Neural progenitor cell (in vitro differentiated cells): ENCODE measurements at regions not wholly inside any gene's neighbourhood (a gene's known extent, or its start where the extent isn't known, plus 50 kb on each side); places are given as distances from the start of the nearest gene placed in this dataset.

Source experiments
- DNase-seq: peaks from one replicate; pipeline ENCODE4 v3.0.0-alpha.2; 2016; ENCODE audit warnings: low spot score
- H2AFZ ChIP-seq: fragments of 200-600 bp; sonication (generic); replicated peaks from 2 replicates; pipeline ENCODE4 v1.6.1; 2016; ENCODE audit warnings: antibody characterized with exemption
- H3F3A ChIP-seq: fragments of 200-600 bp; sonication (generic); 2 replicates; pipeline ENCODE4 v1.6.1; 2016; ENCODE audit warnings: antibody characterized with exemption, low read depth
- H3K27ac ChIP-seq: fragments of 200-600 bp; sonication (generic); 2 replicates; pipeline ENCODE4 v1.5.1; 2016; ENCODE audit warnings: mild to moderate bottlenecking
- H3K27me3 ChIP-seq: fragments of 200-600 bp; sonication (generic); 2 replicates; pipeline ENCODE4 v1.6.1; 2016; ENCODE audit warnings: mild to moderate bottlenecking, moderate library complexity
- H3K36me3 ChIP-seq: fragments of 200-600 bp; sonication (generic); 2 replicates; pipeline ENCODE4 v1.5.1; 2016
- H3K4me1 ChIP-seq: fragments of 200-600 bp; sonication (generic); 2 replicates; pipeline ENCODE4 v1.6.1; 2016; ENCODE audit warnings: mixed run types
- H3K4me2 ChIP-seq: fragments of 200-600 bp; sonication (generic); 2 replicates; pipeline ENCODE4 v1.6.1; 2016
- H3K4me3 ChIP-seq: fragments of 200-600 bp; sonication (generic); 2 replicates; pipeline ENCODE4 v1.5.1; 2016
- H3K79me2 ChIP-seq: fragments of 200-600 bp; sonication (generic); 2 replicates; pipeline ENCODE4 v1.6.1; 2016; ENCODE audit warnings: low read depth
- H3K9ac ChIP-seq: fragments of 200-600 bp; sonication (generic); 2 replicates; pipeline ENCODE4 v1.6.1; 2016
- H3K9me3 ChIP-seq: fragments of 200-600 bp; sonication (generic); 2 replicates; pipeline ENCODE4 v1.5.1; 2016; ENCODE audit warnings: low read depth
- H4K20me1 ChIP-seq: fragments of 200-600 bp; sonication (generic); 2 replicates; pipeline ENCODE4 v1.6.1; 2016; ENCODE audit warnings: low read depth
- H3K27ac Mint-ChIP-seq: 3 replicates; pipeline ENCODE4 v1.8.0; 2021; ENCODE audit warnings: mixed read lengths
- H3K27me3 Mint-ChIP-seq: 2 replicates; pipeline ENCODE4 v1.8.0; 2022; ENCODE audit warnings: low read depth, mild to moderate bottlenecking, inconsistent platforms, moderate library complexity, mixed read lengths; ENCODE audit not compliant: insufficient read depth
- H3K36me3 Mint-ChIP-seq: 3 replicates; pipeline ENCODE4 v1.8.0; 2021; ENCODE audit warnings: mixed read lengths
- H3K4me1 Mint-ChIP-seq: 3 replicates; pipeline ENCODE4 v1.8.0; 2021; ENCODE audit warnings: mixed read lengths
- H3K4me3 Mint-ChIP-seq: 3 replicates; pipeline ENCODE4 v1.8.0; 2021; ENCODE audit warnings: mild to moderate bottlenecking, moderate library complexity, mixed read lengths
- H3K9me3 Mint-ChIP-seq: 3 replicates; pipeline ENCODE4 v1.8.0; 2020; ENCODE audit warnings: mixed read lengths
- EZH2 ChIP-seq: fragments of 200-600 bp; sonication (generic); IDR thresholded peaks from 2 replicates; pipeline ENCODE4 v1.6.1; 2017; ENCODE audit warnings: antibody characterized with exemption, mild to moderate bottlenecking, moderate library complexity
- EZH2phosphoT487 ChIP-seq: fragments of 200-600 bp; sonication (generic); IDR thresholded peaks from 2 replicates; pipeline ENCODE4 v1.6.1; 2017; ENCODE audit warnings: antibody characterized with exemption
- TF ChIP-seq, protein P1 (sequence below): fragments of 200-600 bp; sonication (generic); IDR thresholded peaks from 2 replicates; pipeline ENCODE4 v1.5.1; 2017; ENCODE audit warnings: antibody characterized with exemption, mild to moderate bottlenecking

DNA sequence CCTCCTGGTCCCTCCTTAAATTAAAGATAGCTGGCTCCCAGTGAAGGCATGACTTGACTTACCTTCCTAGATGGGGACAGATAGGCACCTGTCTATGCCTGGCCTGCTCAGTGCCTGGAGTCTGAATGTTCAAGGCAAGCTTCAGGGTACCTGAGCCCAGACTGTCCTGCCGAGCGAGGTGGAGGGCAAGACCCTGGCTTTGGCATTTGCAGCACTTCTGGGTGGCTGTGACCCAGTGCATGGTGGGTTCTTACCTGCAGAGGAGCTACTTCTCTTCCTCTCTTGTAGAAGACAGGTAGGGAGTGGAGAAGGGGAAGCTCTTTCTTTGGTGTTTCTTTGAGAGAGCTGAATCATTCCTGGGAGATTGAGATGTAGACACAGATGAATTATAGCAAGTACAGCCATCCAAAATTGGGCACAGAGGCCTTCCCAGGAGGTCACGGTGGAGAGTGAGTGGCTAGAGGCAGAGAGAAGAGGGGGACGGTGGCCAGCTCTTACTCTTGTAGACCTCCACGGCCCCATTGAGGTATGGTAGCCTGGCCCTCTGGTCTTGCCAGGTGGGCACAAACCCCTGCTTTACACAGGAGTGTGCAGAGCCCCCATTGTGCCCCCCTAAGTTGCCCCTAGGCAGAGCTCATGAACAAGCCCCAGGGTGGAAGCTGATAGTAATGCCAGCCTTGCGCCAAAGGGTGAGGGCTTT is 402.5 kb upstream of the TPM1 start:
- DNase-seq, result no peak
- Histone ChIP-seq H3K4me1 (peaks cover 8% of the 10 kb centered on the region), H3K9me3 (no peaks in the 10 kb centered on the region), H3K36me3 (no peaks in the 10 kb centered on the region), H4K20me1 (no peaks in the 10 kb centered on the region), H3K27me3 (no peaks in the 10 kb centered on the region), H3K79me2 (no peaks in the 10 kb centered on the region), H3K4me2 (no peak overlapping the region), H3K27ac (no peak overlapping the region), H3F3A (no peaks in the 10 kb centered on the region), H3K9ac (no peak overlapping the region), H2AFZ (no peak overlapping the region), H3K4me3 (no peak overlapping the region)
- no peaks in the 10 kb centered on the region for H3K9me3 Mint-ChIP-seq
- TF ChIP-seq EZH2, result no peak
- no peak for TF ChIP-seq EZH2phosphoT487
- TF ChIP-seq, protein P1, sequence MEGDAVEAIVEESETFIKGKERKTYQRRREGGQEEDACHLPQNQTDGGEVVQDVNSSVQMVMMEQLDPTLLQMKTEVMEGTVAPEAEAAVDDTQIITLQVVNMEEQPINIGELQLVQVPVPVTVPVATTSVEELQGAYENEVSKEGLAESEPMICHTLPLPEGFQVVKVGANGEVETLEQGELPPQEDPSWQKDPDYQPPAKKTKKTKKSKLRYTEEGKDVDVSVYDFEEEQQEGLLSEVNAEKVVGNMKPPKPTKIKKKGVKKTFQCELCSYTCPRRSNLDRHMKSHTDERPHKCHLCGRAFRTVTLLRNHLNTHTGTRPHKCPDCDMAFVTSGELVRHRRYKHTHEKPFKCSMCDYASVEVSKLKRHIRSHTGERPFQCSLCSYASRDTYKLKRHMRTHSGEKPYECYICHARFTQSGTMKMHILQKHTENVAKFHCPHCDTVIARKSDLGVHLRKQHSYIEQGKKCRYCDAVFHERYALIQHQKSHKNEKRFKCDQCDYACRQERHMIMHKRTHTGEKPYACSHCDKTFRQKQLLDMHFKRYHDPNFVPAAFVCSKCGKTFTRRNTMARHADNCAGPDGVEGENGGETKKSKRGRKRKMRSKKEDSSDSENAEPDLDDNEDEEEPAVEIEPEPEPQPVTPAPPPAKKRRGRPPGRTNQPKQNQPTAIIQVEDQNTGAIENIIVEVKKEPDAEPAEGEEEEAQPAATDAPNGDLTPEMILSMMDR, result no peak
- H3K4me3 Mint-ChIP-seq, result no peak overlapping the region
- no peak overlapping the region for H3K27ac Mint-ChIP-seq
- H3K36me3 Mint-ChIP-seq, result no peaks in the 10 kb centered on the region
- peaks cover 34% of the 10 kb centered on the region for H3K4me1 Mint-ChIP-seq
- no peaks in the 10 kb centered on the region for H3K27me3 Mint-ChIP-seq

DNA sequence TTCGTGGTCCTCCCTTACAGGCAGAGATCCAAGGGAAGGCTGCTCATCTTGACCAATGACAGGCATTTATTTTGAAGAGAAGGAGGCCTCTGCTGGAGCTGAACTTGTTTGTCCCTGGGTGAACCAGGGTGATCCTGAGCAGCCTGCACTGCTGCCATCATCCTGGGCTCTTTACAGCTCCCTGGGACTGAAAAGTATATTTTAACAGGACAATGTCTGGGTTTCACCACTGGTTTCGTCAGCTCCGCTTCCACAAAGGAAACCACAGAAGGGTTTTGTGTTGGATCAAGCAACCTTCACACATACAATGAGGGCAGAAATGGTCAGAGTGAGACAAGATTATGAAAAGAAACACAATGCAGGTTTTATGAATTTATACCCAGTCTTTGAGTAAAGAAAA is 400.7 kb upstream of the TPM1 start:
- Mint-ChIP-seq H3K36me3 (no peaks in the 10 kb centered on the region), H3K4me1 (peaks cover 30% of the 10 kb centered on the region), H3K27ac (peak overlapping the region; percentile 34), H3K4me3 (no peak overlapping the region), H3K9me3 (no peaks in the 10 kb centered on the region), H3K27me3 (no peaks in the 10 kb centered on the region)
- H3K4me3 ChIP-seq, result no peak overlapping the region
- no peak overlapping the region for H3K9ac ChIP-seq
- H3K4me1 ChIP-seq, result peaks cover 8% of the 10 kb centered on the region
- no peak overlapping the region for H3K27ac ChIP-seq
- H3K36me3 ChIP-seq, result no peaks in the 10 kb centered on the region
- no peaks in the 10 kb centered on the region for H3K9me3 ChIP-seq
- no peaks in the 10 kb centered on the region for H3K79me2 ChIP-seq
- TF ChIP-seq, protein P1, result no peak
- TF ChIP-seq EZH2phosphoT487, result no peak
- no peak for TF ChIP-seq EZH2
- no peaks in the 10 kb centered on the region for H4K20me1 ChIP-seq
- no peak overlapping the region for H2AFZ ChIP-seq
- no peak for DNase-seq
- H3F3A ChIP-seq, result no peaks in the 10 kb centered on the region
- H3K4me2 ChIP-seq, result no peak overlapping the region
- no peaks in the 10 kb centered on the region for H3K27me3 ChIP-seq

DNA sequence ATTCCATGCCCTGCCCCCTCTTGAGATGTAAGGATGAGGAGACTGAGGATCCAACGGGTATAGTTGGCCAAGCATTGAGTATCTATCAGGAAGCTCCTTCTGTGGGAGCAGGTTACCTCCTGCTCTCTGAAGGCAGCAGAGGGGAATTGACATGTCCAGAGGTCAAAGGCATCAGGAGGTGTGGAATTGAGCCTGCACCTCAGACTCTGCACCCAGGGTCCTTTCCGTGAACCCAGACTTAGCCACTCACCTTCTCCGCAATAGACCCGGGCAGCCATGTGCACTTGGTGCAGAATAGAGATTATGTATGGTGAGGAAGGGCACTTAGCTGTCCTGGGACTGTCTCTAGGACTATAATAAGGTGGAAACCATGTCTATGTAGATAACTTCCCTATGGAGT is 399.0 kb upstream of the TPM1 start:
- no peaks in the 10 kb centered on the region for H4K20me1 ChIP-seq
- no peak overlapping the region for H3K27ac Mint-ChIP-seq
- no peak overlapping the region for H3K9ac ChIP-seq
- H3K36me3 Mint-ChIP-seq, result peaks cover 2% of the 10 kb centered on the region
- no peaks in the 10 kb centered on the region for H3K27me3 ChIP-seq
- H3F3A ChIP-seq, result no peaks in the 10 kb centered on the region
- no peaks in the 10 kb centered on the region for H3K36me3 ChIP-seq
- no peak overlapping the region for H3K4me3 ChIP-seq
- H2AFZ ChIP-seq, result no peak overlapping the region
- H3K4me1 ChIP-seq, result peaks cover 8% of the 10 kb centered on the region
- DNase-seq, result no peak
- no peaks in the 10 kb centered on the region for H3K9me3 Mint-ChIP-seq
- TF ChIP-seq EZH2phosphoT487 (no peak), EZH2 (no peak)
- TF ChIP-seq, protein P1, result no peak
- no peaks in the 10 kb centered on the region for H3K9me3 ChIP-seq
- no peak overlapping the region for H3K4me2 ChIP-seq
- H3K4me3 Mint-ChIP-seq, result no peak overlapping the region
- H3K27me3 Mint-ChIP-seq, result no peaks in the 10 kb centered on the region
- no peaks in the 10 kb centered on the region for H3K79me2 ChIP-seq
- H3K4me1 Mint-ChIP-seq, result peaks cover 15% of the 10 kb centered on the region
- H3K27ac ChIP-seq, result no peak overlapping the region
